Fibroblast of the aortic adventitia (primary cell): ENCODE measurements at regions not wholly inside any gene's neighbourhood (a gene's known extent, or its start where the extent isn't known, plus 50 kb on each side); places are given as distances from the start of the nearest gene placed in this dataset.

Source experiments
- DNase-seq: peaks from one replicate; pipeline ENCODE4 v3.0.0-alpha.2; 2010; ENCODE audit warnings: low read depth
- H3K4me3 ChIP-seq: 2 replicates; pipeline ENCODE4 v1.5.1; 2011; ENCODE audit warnings: low read depth, mild to moderate bottlenecking, control low read depth, low read length, moderate library complexity
- CTCF ChIP-seq: IDR thresholded peaks from 2 replicates; pipeline ENCODE4 v1.5.1; 2011; ENCODE audit warnings: mild to moderate bottlenecking, low read length, control low read depth, inconsistent platforms; ENCODE audit not compliant: insufficient read depth

DNA sequence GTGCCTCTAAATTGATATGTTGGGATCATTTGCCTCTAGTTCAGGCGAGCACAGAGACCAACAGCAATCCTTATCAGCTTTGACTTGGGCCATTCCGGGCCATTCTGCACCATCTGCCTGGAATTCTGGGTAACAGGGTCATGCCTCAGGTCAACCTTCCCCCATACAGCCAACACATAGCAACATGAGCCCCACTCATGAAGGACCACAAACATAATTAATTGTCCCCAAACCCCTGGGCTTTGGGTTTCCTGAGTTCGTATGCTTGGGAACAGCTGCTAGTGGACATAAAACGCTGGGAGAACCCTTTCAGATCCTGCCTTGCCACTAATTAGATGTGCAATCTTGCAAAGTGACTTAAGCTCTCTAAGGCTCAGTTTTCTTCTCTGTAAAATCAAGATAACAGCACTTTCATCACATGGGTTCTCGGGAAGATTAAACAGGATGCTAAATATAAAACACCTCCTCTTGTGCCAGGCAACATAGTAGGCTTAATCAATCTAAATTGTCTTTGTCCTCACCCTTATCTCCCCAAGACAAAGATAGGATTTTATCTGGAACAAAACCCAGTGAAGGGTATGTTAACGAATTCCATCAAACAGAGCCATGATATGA, 426.5 kb downstream of the CD83 start:
- no peak overlapping the region for H3K4me3 ChIP-seq
- no peak for TF ChIP-seq CTCF
- DNase-seq, result peak; percentile 68

- no peak for TF ChIP-seq CTCF
- no peak overlapping the region for H3K4me3 ChIP-seq
- peak; percentile 63 for DNase-seq
Observed at GRCh38 chr6:14544666-14545065, 427.1 kb downstream of the CD83 start.

DNA sequence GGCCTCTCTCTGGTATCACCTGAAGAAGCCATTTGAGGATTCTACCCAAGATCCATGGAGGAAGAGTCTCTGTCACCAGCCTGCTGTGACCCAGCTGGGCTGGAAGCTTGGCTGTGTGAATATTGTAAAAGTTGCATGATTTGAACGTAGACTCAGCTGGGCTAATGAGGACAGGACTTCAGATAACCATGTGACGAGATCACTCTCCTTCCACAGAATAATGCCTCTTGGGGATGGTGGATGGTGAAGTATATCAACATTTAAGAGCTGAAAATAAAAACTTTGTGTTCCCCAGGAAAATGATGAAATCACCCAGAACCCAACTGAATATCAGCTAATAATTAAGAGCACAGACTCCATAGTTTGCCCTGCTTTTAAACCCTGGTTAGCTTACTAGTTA, 427.9 kb downstream of the CD83 start:
- DNase-seq, result no peak
- no peak overlapping the region for H3K4me3 ChIP-seq
- no peak for TF ChIP-seq CTCF

- no peak overlapping the region for H3K4me3 ChIP-seq
- TF ChIP-seq CTCF, result no peak
Observed at GRCh38 chr6:14546036-14546435, 428.5 kb downstream of the CD83 start.

DNA sequence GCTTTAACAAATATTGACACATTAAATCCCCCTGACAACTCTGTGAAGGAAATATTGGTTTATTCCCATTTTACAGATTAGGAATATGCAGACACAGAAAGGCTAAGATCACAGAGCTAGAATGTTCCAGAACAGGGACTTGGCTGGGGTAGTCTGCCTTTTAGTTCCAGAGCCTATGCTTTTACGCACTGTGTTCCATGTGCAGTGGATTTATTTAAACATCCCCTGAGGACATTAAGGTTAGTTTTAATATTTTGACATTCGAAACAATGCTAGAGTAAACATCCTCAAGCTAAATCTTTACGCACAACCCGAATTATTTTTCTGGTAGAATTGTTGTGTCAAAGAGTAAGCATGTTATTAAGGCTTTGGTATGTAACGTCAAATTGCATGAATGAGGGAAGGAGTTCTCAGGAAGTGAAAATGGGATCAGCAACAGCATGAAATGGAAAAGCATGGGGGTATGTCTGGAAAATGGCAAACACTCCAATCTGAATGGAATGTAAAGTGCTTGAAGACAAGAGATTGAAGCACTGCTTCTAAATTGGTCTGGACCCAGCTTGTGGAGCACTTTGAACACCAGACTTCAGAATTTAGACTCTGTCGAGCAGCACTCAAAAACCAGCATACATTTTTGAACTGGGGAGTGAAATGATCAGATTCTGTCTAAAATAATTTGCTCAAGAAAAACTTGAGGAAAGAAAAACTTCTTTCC, 429.9 kb downstream of the CD83 start:
- no peak for TF ChIP-seq CTCF
- DNase-seq, result no peak

More at GRCh38 chr6:14546036-14546435, 428.5 kb downstream of the CD83 start:
- no peak for DNase-seq

DNA sequence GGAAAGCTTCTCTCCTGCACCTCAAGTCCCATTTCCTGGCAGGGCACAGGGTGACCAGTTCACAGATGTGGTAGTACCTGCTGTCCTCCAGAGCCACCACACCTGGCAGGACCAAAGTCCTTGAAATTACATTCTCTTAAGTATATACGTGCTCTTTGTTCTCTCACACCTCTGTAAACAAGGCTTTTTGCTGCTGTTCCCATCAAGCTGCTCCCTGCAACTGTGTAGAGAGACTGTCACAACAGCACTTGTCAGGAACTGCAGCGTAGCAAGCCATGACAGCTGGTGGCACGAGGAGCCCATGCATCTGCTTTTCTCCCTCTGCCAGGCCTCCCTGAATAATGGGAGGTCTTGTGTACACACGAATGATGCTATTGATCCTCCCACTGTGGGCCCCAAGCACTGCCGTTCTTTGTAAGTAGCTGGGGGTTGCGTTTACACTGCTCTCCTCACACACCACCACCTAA, 431.8 kb downstream of the CD83 start:
- DNase-seq, result no peak
- no peak for TF ChIP-seq CTCF
- no peak overlapping the region for H3K4me3 ChIP-seq

More for the DNA sequence above, 429.9 kb downstream of the CD83 start:
- no peak overlapping the region for H3K4me3 ChIP-seq
